Natural killer cell (primary cell): ENCODE measurements at regions not wholly inside any gene's neighbourhood (a gene's known extent, or its start where the extent isn't known, plus 50 kb on each side); places are given as distances from the start of the nearest gene placed in this dataset.

ENCODE experiments used
- ATAC-seq, 3 donors: fragments of 150-1000 bp in 2 of 3; fragments of 200-7000 bp in 1 of 3; cut with Tn5 transposase; 1 replicate in 1 of 3; 2 replicates in 2 of 3; pipeline ENCODE4 v1.10.0; 2021; ENCODE audit warnings: mild to moderate bottlenecking in 2 of 3, moderate library complexity in 2 of 3
- DNase-seq, 2 donors: peaks; one replicate each; pipeline versions ENCODE4 v3.0.0 to v3.0.0-alpha.2; 2013 to 2021; ENCODE audit warnings: mixed read lengths in 1 of 2
- H3K27ac ChIP-seq: one replicate; pipeline ENCODE4 v1.5.1; 2013; ENCODE audit warnings: mild to moderate bottlenecking, low read length
- H3K27me3 ChIP-seq: one replicate; pipeline ENCODE4 v1.6.1; 2013; ENCODE audit warnings: low read length; ENCODE audit not compliant: control insufficient read depth, insufficient read depth
- H3K36me3 ChIP-seq: one replicate; pipeline ENCODE4 v1.6.1; 2013; ENCODE audit warnings: low read length; ENCODE audit not compliant: control insufficient read depth, insufficient read depth
- H3K4me1 ChIP-seq: one replicate; pipeline ENCODE4 v1.6.1; 2013; ENCODE audit warnings: low read length; ENCODE audit not compliant: control insufficient read depth, insufficient read depth
- H3K4me3 ChIP-seq: one replicate; pipeline ENCODE4 v1.5.1; 2013; ENCODE audit warnings: low read length
- H3K9me3 ChIP-seq: one replicate; pipeline ENCODE4 v1.6.1; 2013; ENCODE audit warnings: low read length; ENCODE audit not compliant: control insufficient read depth, insufficient read depth
- H3K27ac Mint-ChIP-seq, 2 donors: one replicate each; pipeline ENCODE4 v1.8.0; 2022; ENCODE audit warnings: mild to moderate bottlenecking in 2 of 2, mixed read lengths in 2 of 2, moderate library complexity in 1 of 2
- H3K27me3 Mint-ChIP-seq, 2 donors: one replicate each; pipeline ENCODE4 v1.8.0; 2022; ENCODE audit warnings: low read depth in 2 of 2, mixed read lengths in 2 of 2
- H3K36me3 Mint-ChIP-seq: one replicate; pipeline ENCODE4 v1.8.0; 2022; ENCODE audit warnings: mixed read lengths
- H3K4me1 Mint-ChIP-seq, 2 donors: one replicate each; pipeline ENCODE4 v1.8.0; 2022; ENCODE audit warnings: mixed read lengths in 2 of 2
- H3K4me3 Mint-ChIP-seq: one replicate; pipeline ENCODE4 v1.8.0; 2022; ENCODE audit warnings: mild to moderate bottlenecking, moderate library complexity, mixed read lengths
- H3K9me3 Mint-ChIP-seq, 2 donors: one replicate each; pipeline ENCODE4 v1.8.0; 2022; ENCODE audit warnings: mixed read lengths in 2 of 2
- WGBS: methylation state at CpG from one replicate; pipeline ENCODE4 v1.1.7; 2013; ENCODE audit warnings: missing lambda C conversion rate; ENCODE audit not compliant: insufficient coverage; 5-methylcytosine and 5-hydroxymethylcytosine counted together
- intact Hi-C: fragments of 100-400 bp; cut with micrococcal nuclease; formaldehyde crosslinking; loops from one replicate; pipeline ENCODE4 v1.14.2; 2022
- TF ChIP-seq, protein P1 (sequence below): fragments of 200-600 bp; IDR thresholded peaks from one replicate; pipeline ENCODE4 v1.8.0; 2022; ENCODE audit warnings: antibody characterized with exemption

- H3K27ac Mint-ChIP-seq = peak overlapping the region; percentile 62 to 78
- H3K4me3 ChIP-seq = no peak overlapping the region
- H3K9me3 ChIP-seq = no peaks in the 10 kb centered on the region
- H3K27me3 Mint-ChIP-seq = no peaks in the 10 kb centered on the region
- DNase-seq = peak in 1 of 2 donors; percentile 8
- H3K4me1 ChIP-seq = peaks cover 3% of the 10 kb centered on the region
- ATAC-seq = peak; percentile 10 to 63 (median 63)
- H3K27ac ChIP-seq = no peak overlapping the region
- intact Hi-C loops = no loop called here
- peaks cover 40 to 42% of the 10 kb centered on the region in 2 donors for H3K4me1 Mint-ChIP-seq
- H3K9me3 Mint-ChIP-seq = no peaks in the 10 kb centered on the region
- 70% methylated on average over 2 of the region's 5 CpGs for WGBS
- H3K27me3 ChIP-seq = no peaks in the 10 kb centered on the region
- no peaks in the 10 kb centered on the region for H3K36me3 Mint-ChIP-seq
- H3K4me3 Mint-ChIP-seq = peak overlapping the region; percentile 68
- TF ChIP-seq, protein P1, sequence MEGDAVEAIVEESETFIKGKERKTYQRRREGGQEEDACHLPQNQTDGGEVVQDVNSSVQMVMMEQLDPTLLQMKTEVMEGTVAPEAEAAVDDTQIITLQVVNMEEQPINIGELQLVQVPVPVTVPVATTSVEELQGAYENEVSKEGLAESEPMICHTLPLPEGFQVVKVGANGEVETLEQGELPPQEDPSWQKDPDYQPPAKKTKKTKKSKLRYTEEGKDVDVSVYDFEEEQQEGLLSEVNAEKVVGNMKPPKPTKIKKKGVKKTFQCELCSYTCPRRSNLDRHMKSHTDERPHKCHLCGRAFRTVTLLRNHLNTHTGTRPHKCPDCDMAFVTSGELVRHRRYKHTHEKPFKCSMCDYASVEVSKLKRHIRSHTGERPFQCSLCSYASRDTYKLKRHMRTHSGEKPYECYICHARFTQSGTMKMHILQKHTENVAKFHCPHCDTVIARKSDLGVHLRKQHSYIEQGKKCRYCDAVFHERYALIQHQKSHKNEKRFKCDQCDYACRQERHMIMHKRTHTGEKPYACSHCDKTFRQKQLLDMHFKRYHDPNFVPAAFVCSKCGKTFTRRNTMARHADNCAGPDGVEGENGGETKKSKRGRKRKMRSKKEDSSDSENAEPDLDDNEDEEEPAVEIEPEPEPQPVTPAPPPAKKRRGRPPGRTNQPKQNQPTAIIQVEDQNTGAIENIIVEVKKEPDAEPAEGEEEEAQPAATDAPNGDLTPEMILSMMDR = no peak
- H3K36me3 ChIP-seq = no peaks in the 10 kb centered on the region
Measured at GRCh38 chr2:147490401-147491261, 354.2 kb upstream of the ACVR2A start.

- 96% methylated on average over 3 of the region's 3 CpGs for WGBS
Measured at GRCh38 chr2:147488472-147488871, 356.4 kb upstream of the ACVR2A start.

GRCh38 chr2:147487978-147488289 is 356.9 kb upstream of the ACVR2A start:
- H3K4me3 Mint-ChIP-seq = no peak overlapping the region
- Histone ChIP-seq H3K27ac (no peak overlapping the region), H3K9me3 (no peaks in the 10 kb centered on the region), H3K27me3 (no peaks in the 10 kb centered on the region), H3K36me3 (no peaks in the 10 kb centered on the region), H3K4me3 (no peak overlapping the region), H3K4me1 (peaks cover 3% of the 10 kb centered on the region)
- WGBS = no CpG with 5 or more reads among the region's 2 CpGs
- TF ChIP-seq, protein P1 = no peak
- DNase-seq (no peak), ATAC-seq (no peak)
- no peaks in the 10 kb centered on the region for H3K9me3 Mint-ChIP-seq
- no peak overlapping the region for H3K27ac Mint-ChIP-seq
- H3K27me3 Mint-ChIP-seq = no peaks in the 10 kb centered on the region
- intact Hi-C loops = no loop called here
- peaks cover 34 to 37% of the 10 kb centered on the region in 2 donors for H3K4me1 Mint-ChIP-seq
- H3K36me3 Mint-ChIP-seq = no peaks in the 10 kb centered on the region

More at GRCh38 chr2:147488472-147488871, 356.4 kb upstream of the ACVR2A start:
- Histone ChIP-seq H3K36me3 (no peaks in the 10 kb centered on the region), H3K27me3 (no peaks in the 10 kb centered on the region), H3K9me3 (no peaks in the 10 kb centered on the region), H3K4me1 (peaks cover 3% of the 10 kb centered on the region), H3K4me3 (no peak overlapping the region), H3K27ac (no peak overlapping the region)
- Mint-ChIP-seq H3K27me3 (no peaks in the 10 kb centered on the region), H3K4me1 (peaks cover 34 to 37% of the 10 kb centered on the region in 2 donors), H3K4me3 (no peak overlapping the region), H3K27ac (no peak overlapping the region), H3K9me3 (no peaks in the 10 kb centered on the region), H3K36me3 (no peaks in the 10 kb centered on the region)
- TF ChIP-seq, protein P1 = no peak
- DNase-seq (no peak), ATAC-seq (no peak)
- intact Hi-C loops = no loop called here
